CD4-positive, CD25-positive, alpha-beta regulatory T cell (primary cell): ENCODE measurements at regions not wholly inside any gene's neighbourhood (a gene's known extent, or its start where the extent isn't known, plus 50 kb on each side); places are given as distances from the start of the nearest gene placed in this dataset.

Source experiments
- ATAC-seq, 2 donors: fragments of 150-1000 bp; cut with Tn5 transposase; one replicate each; pipeline ENCODE4 v1.10.0; 2021; ENCODE audit warnings: low read depth in 2 of 2, moderate number of reproducible peaks in 2 of 2, moderate library complexity in 1 of 2
- DNase-seq, 3 donors: peaks; one replicate each; pipeline versions ENCODE4 v3.0.0 to v3.0.0-alpha.2; 2012 to 2022; ENCODE audit warnings: mixed read lengths in 1 of 3
- H3K27ac ChIP-seq: one replicate; pipeline ENCODE4 v1.7.0; 2013; ENCODE audit warnings: mild to moderate bottlenecking, low read length; ENCODE audit not compliant: insufficient read depth, poor library complexity, severe bottlenecking
- H3K27me3 ChIP-seq: one replicate; pipeline ENCODE4 v1.7.0; 2013; ENCODE audit warnings: low read length; ENCODE audit not compliant: control insufficient read depth, insufficient read depth
- H3K36me3 ChIP-seq: one replicate; pipeline ENCODE4 v1.7.0; 2013; ENCODE audit warnings: mild to moderate bottlenecking, low read length, moderate library complexity; ENCODE audit not compliant: control insufficient read depth, insufficient read depth
- H3K4me1 ChIP-seq: 2 replicates; pipeline ENCODE4 v1.7.0; 2013; ENCODE audit warnings: mild to moderate bottlenecking, low read length; ENCODE audit not compliant: insufficient read depth, control insufficient read depth, poor library complexity, severe bottlenecking
- H3K4me3 ChIP-seq: one replicate; pipeline ENCODE4 v1.7.0; 2013; ENCODE audit warnings: low read depth, mild to moderate bottlenecking, low read length, moderate library complexity
- H3K9me3 ChIP-seq, 2 experiments: 1 replicate in 1 of 2; 2 replicates in 1 of 2; pipeline ENCODE4 v1.7.0; 2013; ENCODE audit warnings: low read length in 2 of 2, mild to moderate bottlenecking in 1 of 2, moderate library complexity in 1 of 2; ENCODE audit not compliant: control insufficient read depth in 2 of 2
- H3K27ac Mint-ChIP-seq, 3 donors: one replicate each; pipeline ENCODE4 v1.8.0; 2020 to 2022; ENCODE audit warnings: mild to moderate bottlenecking in 3 of 3, mixed read lengths in 3 of 3, moderate library complexity in 2 of 3
- H3K27me3 Mint-ChIP-seq: one replicate; pipeline ENCODE4 v1.8.0; 2022; ENCODE audit warnings: mild to moderate bottlenecking, mixed read lengths
- H3K36me3 Mint-ChIP-seq: one replicate; pipeline ENCODE4 v1.8.0; 2020; ENCODE audit warnings: mixed read lengths
- H3K4me1 Mint-ChIP-seq, 4 donors: one replicate each; pipeline ENCODE4 v1.8.0; 2020 to 2022; ENCODE audit warnings: mixed read lengths in 4 of 4, mild to moderate bottlenecking in 1 of 4
- H3K4me3 Mint-ChIP-seq, 4 donors: one replicate each; pipeline ENCODE4 v1.8.0; 2020 to 2022; ENCODE audit warnings: mild to moderate bottlenecking in 4 of 4, mixed read lengths in 4 of 4, moderate library complexity in 3 of 4
- H3K9me3 Mint-ChIP-seq, 7 donors: one replicate each; pipeline ENCODE4 v1.8.0; 2020 to 2022; ENCODE audit warnings: mixed read lengths in 7 of 7, mild to moderate bottlenecking in 3 of 7, moderate library complexity in 2 of 7

DNA sequence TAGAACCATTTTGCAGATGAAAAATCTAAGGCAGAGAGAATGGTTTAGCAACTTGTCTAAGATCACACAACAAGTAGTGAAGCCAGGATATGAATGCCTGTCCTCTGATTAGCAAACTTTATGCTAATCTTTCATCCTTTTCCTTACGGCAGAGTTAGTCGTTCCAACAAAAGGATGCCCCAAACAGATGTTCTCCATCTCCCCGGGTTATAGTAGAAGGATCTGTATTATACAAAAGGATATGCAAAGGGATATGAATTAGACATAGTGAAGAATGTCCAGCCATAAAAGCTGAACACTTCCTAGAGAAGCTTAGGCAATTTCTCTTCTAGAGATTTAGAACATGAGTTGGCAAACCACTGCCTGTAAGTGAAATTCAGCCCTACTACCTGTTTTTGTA is 291.6 kb upstream of the DUSP10 start:
- DNase-seq = no peak
- no peaks in the 10 kb centered on the region for H3K9me3 ChIP-seq
- H3K27me3 Mint-ChIP-seq = peaks cover 18% of the 10 kb centered on the region
- H3K36me3 ChIP-seq = no peaks in the 10 kb centered on the region
- no peak for ATAC-seq
- H3K36me3 Mint-ChIP-seq = no peaks in the 10 kb centered on the region
- no peak overlapping the region for H3K27ac ChIP-seq
- H3K27ac Mint-ChIP-seq = no peak overlapping the region
- H3K4me1 ChIP-seq = no peaks in the 10 kb centered on the region
- no peaks in the 10 kb centered on the region for H3K4me1 Mint-ChIP-seq
- peaks cover 0 to 2% (median 0%) of the 10 kb centered on the region in 7 donors for H3K9me3 Mint-ChIP-seq
- peaks cover 6% of the 10 kb centered on the region for H3K27me3 ChIP-seq
- no peak overlapping the region for H3K4me3 Mint-ChIP-seq
- H3K4me3 ChIP-seq = no peak overlapping the region

DNA sequence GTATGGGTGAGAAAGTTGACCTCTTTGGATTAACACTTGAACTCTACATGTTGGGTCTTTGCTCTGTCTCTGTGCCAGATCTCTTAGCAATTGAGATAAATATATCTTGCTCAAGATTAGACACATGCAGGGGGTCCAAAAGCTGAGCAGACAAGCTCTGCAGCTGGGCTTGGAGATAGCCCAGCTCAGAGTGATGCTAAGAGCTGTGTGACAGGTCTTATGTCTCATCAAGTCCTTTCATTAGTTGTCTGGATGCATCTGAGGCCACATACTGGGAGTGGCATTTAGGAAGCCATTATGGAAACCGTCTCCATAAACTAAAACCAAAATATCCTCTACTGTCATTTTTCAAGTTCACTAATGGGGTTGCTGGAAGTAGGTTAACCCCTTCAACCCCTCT is 289.4 kb upstream of the DUSP10 start:
- no peaks in the 10 kb centered on the region for H3K4me1 ChIP-seq
- H3K27me3 ChIP-seq = peaks cover 6% of the 10 kb centered on the region
- no peak for DNase-seq
- H3K27ac Mint-ChIP-seq = no peak overlapping the region
- no peak overlapping the region for H3K4me3 Mint-ChIP-seq
- ATAC-seq = no peak
- no peaks in the 10 kb centered on the region for H3K36me3 Mint-ChIP-seq
- no peaks in the 10 kb centered on the region for H3K36me3 ChIP-seq
- no peaks in the 10 kb centered on the region for H3K4me1 Mint-ChIP-seq
- no peaks in the 10 kb centered on the region for H3K9me3 ChIP-seq
- no peak overlapping the region for H3K4me3 ChIP-seq
- H3K9me3 Mint-ChIP-seq = peaks cover 0 to 3% (median 0%) of the 10 kb centered on the region in 7 donors
- peaks cover 18% of the 10 kb centered on the region for H3K27me3 Mint-ChIP-seq
- H3K27ac ChIP-seq = no peak overlapping the region

DNA sequence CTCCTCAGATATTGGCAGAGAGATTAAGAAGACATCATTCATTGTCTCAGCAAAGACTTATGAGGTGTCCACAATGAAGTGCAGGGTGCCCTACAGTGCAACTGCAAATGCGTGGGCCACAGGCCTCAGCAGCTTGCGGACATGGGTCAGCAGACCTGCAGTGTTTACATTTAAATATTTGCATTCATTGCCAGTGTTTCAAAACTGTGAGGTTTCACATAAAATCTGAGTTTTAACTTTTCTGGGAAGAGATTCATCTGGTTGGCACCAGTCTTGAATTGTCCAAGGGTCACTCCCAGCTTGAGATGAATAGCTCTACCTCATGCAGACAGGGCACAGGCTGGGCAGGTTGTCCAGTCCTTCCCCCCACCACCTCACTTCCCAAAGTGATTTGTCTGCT is 286.8 kb upstream of the DUSP10 start:
- Mint-ChIP-seq H3K9me3 (peaks cover 0 to 2% (median 0%) of the 10 kb centered on the region in 7 donors), H3K27ac (no peak overlapping the region), H3K4me3 (no peak overlapping the region), H3K4me1 (no peaks in the 10 kb centered on the region), H3K27me3 (peaks cover 9% of the 10 kb centered on the region), H3K36me3 (no peaks in the 10 kb centered on the region)
- Histone ChIP-seq H3K9me3 (no peaks in the 10 kb centered on the region), H3K27ac (no peak overlapping the region), H3K27me3 (peaks cover 4% of the 10 kb centered on the region), H3K4me3 (no peak overlapping the region), H3K36me3 (no peaks in the 10 kb centered on the region), H3K4me1 (no peaks in the 10 kb centered on the region)
- no peak for DNase-seq
- ATAC-seq = no peak

DNA sequence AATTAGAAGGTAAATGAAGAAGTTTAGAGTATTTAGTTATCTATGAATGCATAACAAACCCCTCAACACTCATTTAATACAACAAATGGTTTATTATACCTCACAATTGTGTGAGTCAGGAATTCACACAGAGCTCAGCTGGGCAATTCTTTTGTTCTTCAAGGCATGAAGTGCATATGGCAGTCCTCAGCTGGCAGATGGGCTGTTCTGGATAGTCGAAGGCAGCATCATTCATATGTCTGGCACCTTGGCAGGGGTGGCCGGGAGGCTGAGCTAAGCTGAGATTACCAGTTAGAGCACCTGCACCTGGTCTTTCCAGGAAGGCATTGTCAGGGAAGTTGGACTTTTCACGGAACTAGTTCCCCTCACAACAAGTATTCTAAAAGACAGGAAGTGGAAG is 286.2 kb upstream of the DUSP10 start:
- ATAC-seq = no peak
- Histone ChIP-seq H3K27me3 (peaks cover 2% of the 10 kb centered on the region), H3K4me3 (no peak overlapping the region), H3K4me1 (no peaks in the 10 kb centered on the region), H3K27ac (no peak overlapping the region), H3K36me3 (no peaks in the 10 kb centered on the region), H3K9me3 (no peaks in the 10 kb centered on the region)
- Mint-ChIP-seq H3K27me3 (peaks cover 9% of the 10 kb centered on the region), H3K4me1 (no peaks in the 10 kb centered on the region), H3K9me3 (peaks cover 0 to 2% (median 0%) of the 10 kb centered on the region in 7 donors), H3K27ac (no peak overlapping the region), H3K4me3 (no peak overlapping the region), H3K36me3 (no peaks in the 10 kb centered on the region)
- no peak for DNase-seq

DNA sequence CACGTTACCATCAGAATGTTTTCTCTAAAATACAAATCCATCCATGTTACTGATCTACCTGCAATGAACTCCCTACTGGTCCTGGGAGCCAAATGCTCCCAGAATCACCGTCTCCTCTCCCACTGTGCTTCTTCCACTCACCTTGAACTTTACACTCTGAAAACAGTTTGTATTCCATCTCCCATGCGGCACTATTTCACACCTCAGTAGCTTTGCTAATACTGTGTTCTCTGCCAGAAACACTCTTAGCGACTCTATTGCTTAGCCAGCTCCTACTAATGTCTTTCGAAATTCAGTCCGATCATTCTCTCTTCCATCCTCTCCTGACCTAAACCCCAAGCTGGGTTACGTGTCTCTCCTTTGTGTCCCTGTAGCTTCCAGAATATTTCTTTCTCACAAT is 284.4 kb upstream of the DUSP10 start:
- Mint-ChIP-seq H3K9me3 (peaks cover 0 to 2% (median 0%) of the 10 kb centered on the region in 7 donors), H3K4me3 (no peak overlapping the region), H3K27ac (no peak overlapping the region), H3K36me3 (no peaks in the 10 kb centered on the region), H3K4me1 (no peaks in the 10 kb centered on the region), H3K27me3 (no peaks in the 10 kb centered on the region)
- H3K27ac ChIP-seq = no peak overlapping the region
- DNase-seq = no peak
- H3K27me3 ChIP-seq = no peaks in the 10 kb centered on the region
- ATAC-seq = no peak
- no peak overlapping the region for H3K4me3 ChIP-seq
- no peaks in the 10 kb centered on the region for H3K4me1 ChIP-seq
- no peaks in the 10 kb centered on the region for H3K9me3 ChIP-seq
- H3K36me3 ChIP-seq = no peaks in the 10 kb centered on the region

DNA sequence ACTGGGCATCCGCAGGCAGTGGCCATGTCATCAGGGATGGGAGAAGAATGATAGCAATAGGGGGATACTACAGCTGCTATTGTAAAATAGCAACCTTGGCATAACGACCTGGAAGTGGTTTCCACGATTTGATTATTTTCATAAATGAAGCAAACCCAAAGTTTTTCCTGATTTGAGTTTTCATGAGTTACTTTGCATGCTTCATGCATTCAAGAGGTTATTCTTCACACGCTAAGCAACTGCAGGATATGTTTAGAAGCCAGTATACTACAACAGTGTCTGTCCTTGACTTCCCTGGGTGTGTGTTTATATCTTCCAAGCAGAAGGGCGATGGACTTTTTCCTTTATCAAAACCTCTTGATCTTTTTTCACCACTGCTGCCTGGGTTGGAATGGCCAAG is 281.1 kb upstream of the DUSP10 start:
- no peak for DNase-seq
- Mint-ChIP-seq H3K4me1 (no peaks in the 10 kb centered on the region), H3K27me3 (peaks cover 9% of the 10 kb centered on the region), H3K4me3 (no peak overlapping the region), H3K27ac (no peak overlapping the region), H3K9me3 (peaks cover 0 to 4% (median 0%) of the 10 kb centered on the region in 7 donors), H3K36me3 (no peaks in the 10 kb centered on the region)
- no peak overlapping the region for H3K27ac ChIP-seq
- no peaks in the 10 kb centered on the region for H3K36me3 ChIP-seq
- H3K4me1 ChIP-seq = no peaks in the 10 kb centered on the region
- ATAC-seq = no peak
- H3K4me3 ChIP-seq = no peak overlapping the region
- peaks cover 1% of the 10 kb centered on the region for H3K27me3 ChIP-seq
- H3K9me3 ChIP-seq = no peaks in the 10 kb centered on the region

GRCh38 chr1:222021129-222021528 is 279.2 kb upstream of the DUSP10 start:
- DNase-seq (no peak), ATAC-seq (no peak)
- Mint-ChIP-seq H3K27ac (no peak overlapping the region), H3K4me3 (no peak overlapping the region), H3K9me3 (peaks cover 0 to 3% (median 0%) of the 10 kb centered on the region in 7 donors), H3K27me3 (peaks cover 9% of the 10 kb centered on the region), H3K36me3 (no peaks in the 10 kb centered on the region), H3K4me1 (no peaks in the 10 kb centered on the region)
- H3K4me1 ChIP-seq = no peaks in the 10 kb centered on the region
- H3K27me3 ChIP-seq = peaks cover 5% of the 10 kb centered on the region
- no peak overlapping the region for H3K4me3 ChIP-seq
- H3K36me3 ChIP-seq = no peaks in the 10 kb centered on the region
- no peak overlapping the region for H3K27ac ChIP-seq
- no peaks in the 10 kb centered on the region for H3K9me3 ChIP-seq

- no peaks in the 10 kb centered on the region for H3K36me3 ChIP-seq
Observed at GRCh38 chr1:222020553-222020952, 278.7 kb upstream of the DUSP10 start.

More at GRCh38 chr1:222020553-222020952, 278.7 kb upstream of the DUSP10 start:
- no peak overlapping the region for H3K27ac ChIP-seq
- peaks cover 9% of the 10 kb centered on the region for H3K27me3 Mint-ChIP-seq
- no peak for DNase-seq
- no peak overlapping the region for H3K4me3 ChIP-seq
- peaks cover 5% of the 10 kb centered on the region for H3K27me3 ChIP-seq
- no peaks in the 10 kb centered on the region for H3K9me3 ChIP-seq
- H3K36me3 Mint-ChIP-seq = no peaks in the 10 kb centered on the region
- H3K27ac Mint-ChIP-seq = no peak overlapping the region
- ATAC-seq = no peak
- H3K4me1 Mint-ChIP-seq = no peaks in the 10 kb centered on the region
- no peak overlapping the region for H3K4me3 Mint-ChIP-seq
- peaks cover 0 to 3% (median 0%) of the 10 kb centered on the region in 7 donors for H3K9me3 Mint-ChIP-seq
- no peaks in the 10 kb centered on the region for H3K4me1 ChIP-seq
